Activated T-cell treated with anti-CD3 and anti-CD28 coated beads, Interleukin-2, amount 50 U/mL, for 72 hours (primary cell): ENCODE measurements at regions not wholly inside any gene's neighbourhood (a gene's known extent, or its start where the extent isn't known, plus 50 kb on each side); places are given as distances from the start of the nearest gene placed in this dataset.

Experiments used
- ATAC-seq, 2 donors: fragments of 150-1000 bp; cut with Tn5 transposase; replicated peaks in 1 of 2; 2 replicates each; pipeline ENCODE4 v1.10.0; 2021; ENCODE audit warnings: moderate library complexity in 2 of 2, mild to moderate bottlenecking in 1 of 2
- DNase-seq, 2 donors: peaks; one replicate each; pipeline ENCODE4 v3.0.0; 2021 to 2022; ENCODE audit warnings: mixed read lengths in 1 of 2
- H3K27ac Mint-ChIP-seq: one replicate; pipeline ENCODE4 v1.8.0; 2022; ENCODE audit warnings: mild to moderate bottlenecking, moderate library complexity, mixed read lengths
- H3K27me3 Mint-ChIP-seq: one replicate; pipeline ENCODE4 v1.8.0; 2022; ENCODE audit warnings: low read depth, mixed read lengths
- H3K36me3 Mint-ChIP-seq, 2 donors: one replicate each; pipeline ENCODE4 v1.8.0; 2022; ENCODE audit warnings: mixed read lengths in 2 of 2, mild to moderate bottlenecking in 1 of 2; ENCODE audit not compliant: insufficient read depth in 2 of 2
- H3K4me1 Mint-ChIP-seq: one replicate; pipeline ENCODE4 v1.8.0; 2022; ENCODE audit warnings: low read depth, mixed read lengths
- H3K4me3 Mint-ChIP-seq, 2 donors: one replicate each; pipeline ENCODE4 v1.8.0; 2022; ENCODE audit warnings: mild to moderate bottlenecking in 2 of 2, mixed read lengths in 2 of 2, moderate library complexity in 2 of 2
- H3K9me3 Mint-ChIP-seq, 2 donors: one replicate each; pipeline ENCODE4 v1.8.0; 2022; ENCODE audit warnings: mixed read lengths in 2 of 2

- Mint-ChIP-seq H3K27ac (no peak overlapping the region), H3K36me3 (no peaks in the 10 kb centered on the region), H3K4me3 (no peak overlapping the region), H3K4me1 (no peaks in the 10 kb centered on the region), H3K9me3 (no peaks in the 10 kb centered on the region), H3K27me3 (peaks cover 43% of the 10 kb centered on the region)
- ATAC-seq, result no peak
- no peak for DNase-seq
Measured at GRCh38 chr5:175207321-175208040, 236.5 kb downstream of the DRD1 start.

GRCh38 chr5:175206669-175207068 lies 237.3 kb downstream of the DRD1 start:
- ATAC-seq, result no peak
- Mint-ChIP-seq H3K4me3 (no peak overlapping the region), H3K36me3 (no peaks in the 10 kb centered on the region), H3K27ac (no peak overlapping the region), H3K9me3 (no peaks in the 10 kb centered on the region), H3K4me1 (no peaks in the 10 kb centered on the region), H3K27me3 (peaks cover 37% of the 10 kb centered on the region)
- DNase-seq, result no peak

GRCh38 chr5:175202463-175203068 lies 241.4 kb downstream of the DRD1 start:
- Mint-ChIP-seq H3K4me1 (no peaks in the 10 kb centered on the region), H3K9me3 (no peaks in the 10 kb centered on the region), H3K27me3 (peaks cover 28% of the 10 kb centered on the region), H3K4me3 (no peak overlapping the region), H3K27ac (no peak overlapping the region), H3K36me3 (no peaks in the 10 kb centered on the region)
- DNase-seq (no peak), ATAC-seq (no peak)

GRCh38 chr5:175201393-175201792 lies 242.6 kb downstream of the DRD1 start:
- Mint-ChIP-seq H3K27ac (no peak overlapping the region), H3K27me3 (peaks cover 21% of the 10 kb centered on the region), H3K4me1 (no peaks in the 10 kb centered on the region), H3K4me3 (no peak overlapping the region), H3K36me3 (no peaks in the 10 kb centered on the region), H3K9me3 (no peaks in the 10 kb centered on the region)
- no peak for DNase-seq
- ATAC-seq, result no peak

- Mint-ChIP-seq H3K27ac (no peak overlapping the region), H3K9me3 (no peaks in the 10 kb centered on the region), H3K27me3 (peaks cover 11% of the 10 kb centered on the region), H3K4me1 (no peaks in the 10 kb centered on the region), H3K36me3 (no peaks in the 10 kb centered on the region), H3K4me3 (no peak overlapping the region)
- DNase-seq (no peak), ATAC-seq (no peak)
Measured at GRCh38 chr5:175195698-175196656, 248.0 kb downstream of the DRD1 start.

- Mint-ChIP-seq H3K36me3 (no peaks in the 10 kb centered on the region), H3K4me3 (no peak overlapping the region), H3K4me1 (no peaks in the 10 kb centered on the region), H3K9me3 (no peaks in the 10 kb centered on the region), H3K27ac (no peak overlapping the region), H3K27me3 (peaks cover 8% of the 10 kb centered on the region)
- ATAC-seq (no peak), DNase-seq (no peak)
Measured at GRCh38 chr5:175181331-175181730, 262.7 kb downstream of the DRD1 start.

GRCh38 chr5:175170899-175171298 lies 273.1 kb downstream of the DRD1 start:
- no peaks in the 10 kb centered on the region for H3K9me3 Mint-ChIP-seq
- ATAC-seq (no peak), DNase-seq (no peak)
- no peaks in the 10 kb centered on the region for H3K36me3 Mint-ChIP-seq
- H3K4me3 Mint-ChIP-seq, result no peak overlapping the region
- H3K4me1 Mint-ChIP-seq, result no peaks in the 10 kb centered on the region
- H3K27me3 Mint-ChIP-seq, result no peaks in the 10 kb centered on the region
- H3K27ac Mint-ChIP-seq, result no peak overlapping the region

- Mint-ChIP-seq H3K4me3 (no peak overlapping the region), H3K27me3 (no peaks in the 10 kb centered on the region), H3K4me1 (no peaks in the 10 kb centered on the region), H3K9me3 (no peaks in the 10 kb centered on the region), H3K36me3 (no peaks in the 10 kb centered on the region), H3K27ac (no peak overlapping the region)
- ATAC-seq, result no peak
- DNase-seq, result no peak
Measured at GRCh38 chr5:175168882-175169507, 275.0 kb downstream of the DRD1 start.

GRCh38 chr5:175166026-175166425 lies 278.0 kb downstream of the DRD1 start:
- DNase-seq (no peak), ATAC-seq (no peak)
- Mint-ChIP-seq H3K4me1 (no peaks in the 10 kb centered on the region), H3K27me3 (no peaks in the 10 kb centered on the region), H3K27ac (no peak overlapping the region), H3K4me3 (no peak overlapping the region), H3K36me3 (no peaks in the 10 kb centered on the region), H3K9me3 (no peaks in the 10 kb centered on the region)

- Mint-ChIP-seq H3K27me3 (no peaks in the 10 kb centered on the region), H3K9me3 (no peaks in the 10 kb centered on the region), H3K4me1 (no peaks in the 10 kb centered on the region), H3K4me3 (no peak overlapping the region), H3K27ac (no peak overlapping the region), H3K36me3 (no peaks in the 10 kb centered on the region)
- no peak for ATAC-seq
- no peak for DNase-seq
Measured at GRCh38 chr5:175163586-175164275, 280.3 kb downstream of the DRD1 start.

GRCh38 chr5:175162036-175162435 lies 281.9 kb downstream of the DRD1 start:
- H3K27me3 Mint-ChIP-seq, result no peaks in the 10 kb centered on the region
- no peaks in the 10 kb centered on the region for H3K4me1 Mint-ChIP-seq
- DNase-seq (no peak), ATAC-seq (no peak)
- H3K9me3 Mint-ChIP-seq, result no peaks in the 10 kb centered on the region
- no peak overlapping the region for H3K27ac Mint-ChIP-seq
- no peak overlapping the region for H3K4me3 Mint-ChIP-seq
- no peaks in the 10 kb centered on the region for H3K36me3 Mint-ChIP-seq

- Mint-ChIP-seq H3K4me3 (no peak overlapping the region), H3K4me1 (no peaks in the 10 kb centered on the region), H3K9me3 (no peaks in the 10 kb centered on the region), H3K36me3 (no peaks in the 10 kb centered on the region), H3K27me3 (no peaks in the 10 kb centered on the region), H3K27ac (no peak overlapping the region)
- no peak for DNase-seq
- no peak for ATAC-seq
Measured at GRCh38 chr5:175159956-175160355, 284.0 kb downstream of the DRD1 start.
